ENCODE measurements at regions not wholly inside any gene's neighbourhood (a gene's known extent, or its start where the extent isn't known, plus 50 kb on each side); places are given as distances from the start of the nearest gene placed in this dataset.

DNA sequence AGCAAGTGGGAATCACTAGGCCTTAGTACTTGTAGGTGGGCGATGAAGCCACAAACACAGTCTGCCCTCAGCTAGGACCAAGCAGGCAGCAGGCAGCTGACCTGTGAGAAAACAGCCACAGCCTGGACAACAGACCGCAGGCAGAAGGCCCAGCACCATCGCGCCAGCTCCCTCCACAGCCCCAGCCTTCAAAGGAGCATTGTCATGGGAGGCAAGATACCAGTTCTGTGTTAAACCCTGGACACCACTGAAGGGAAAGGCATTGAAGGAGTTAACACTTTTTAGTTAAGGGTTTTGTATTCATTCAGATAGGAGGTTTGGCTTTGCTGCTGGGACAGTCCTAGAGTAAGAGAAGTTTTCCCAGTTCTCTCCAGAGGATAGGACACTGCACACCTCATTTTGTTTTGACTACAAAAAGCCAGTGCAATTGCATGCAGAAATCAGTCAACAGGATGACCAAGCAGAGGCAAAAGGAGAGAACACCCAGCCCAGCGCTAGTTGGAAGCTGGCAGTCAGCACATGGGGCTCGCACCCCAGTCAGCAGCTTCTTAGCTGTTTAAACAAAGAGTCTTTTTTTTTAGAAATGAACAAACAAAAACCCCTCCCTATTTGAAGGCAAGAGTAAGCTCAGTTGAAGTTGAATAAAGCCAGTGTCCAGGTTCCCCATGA lies 286.1 kb upstream of the TPM1 start:
- TF ChIP-seq POLR2A (IDR thresholded peaks at IDR 0.05; ENCODE audit: low read depth, low read length) (no peak), TAF1 (IDR thresholded peaks at IDR 0.05; ENCODE audit: low read depth, low read length) (no peak)
